ENCODE measurements at regions not wholly inside any gene's neighbourhood (a gene's known extent, or its start where the extent isn't known, plus 50 kb on each side); places are given as distances from the start of the nearest gene placed in this dataset.

- TF ChIP-seq, protein P1, sequence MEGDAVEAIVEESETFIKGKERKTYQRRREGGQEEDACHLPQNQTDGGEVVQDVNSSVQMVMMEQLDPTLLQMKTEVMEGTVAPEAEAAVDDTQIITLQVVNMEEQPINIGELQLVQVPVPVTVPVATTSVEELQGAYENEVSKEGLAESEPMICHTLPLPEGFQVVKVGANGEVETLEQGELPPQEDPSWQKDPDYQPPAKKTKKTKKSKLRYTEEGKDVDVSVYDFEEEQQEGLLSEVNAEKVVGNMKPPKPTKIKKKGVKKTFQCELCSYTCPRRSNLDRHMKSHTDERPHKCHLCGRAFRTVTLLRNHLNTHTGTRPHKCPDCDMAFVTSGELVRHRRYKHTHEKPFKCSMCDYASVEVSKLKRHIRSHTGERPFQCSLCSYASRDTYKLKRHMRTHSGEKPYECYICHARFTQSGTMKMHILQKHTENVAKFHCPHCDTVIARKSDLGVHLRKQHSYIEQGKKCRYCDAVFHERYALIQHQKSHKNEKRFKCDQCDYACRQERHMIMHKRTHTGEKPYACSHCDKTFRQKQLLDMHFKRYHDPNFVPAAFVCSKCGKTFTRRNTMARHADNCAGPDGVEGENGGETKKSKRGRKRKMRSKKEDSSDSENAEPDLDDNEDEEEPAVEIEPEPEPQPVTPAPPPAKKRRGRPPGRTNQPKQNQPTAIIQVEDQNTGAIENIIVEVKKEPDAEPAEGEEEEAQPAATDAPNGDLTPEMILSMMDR (conservative IDR thresholded peaks at IDR 0.05), result no peak
- H3K4me3 ChIP-seq (ENCODE audit: low read length), result no peak overlapping the region
- no peak overlapping the region for H3K27ac Mint-ChIP-seq
- H3K9me3 ChIP-seq (ENCODE audit: control insufficient read depth, low read length), result no peaks in the 10 kb centered on the region
- H3K27ac ChIP-seq (ENCODE audit: low read depth, low read length), result no peak overlapping the region
- H3K4me3 Mint-ChIP-seq, result no peak overlapping the region
- H3K4me1 Mint-ChIP-seq, result peaks cover 20% of the 10 kb centered on the region
- no peak for DNase-seq
- no peak overlapping the region for H3K9ac ChIP-seq (ENCODE audit: extremely low read depth, low read length, poor library complexity, severe bottlenecking)
- H3K27me3 ChIP-seq (ENCODE audit: control insufficient read depth, insufficient read depth, low read length, poor library complexity, severe bottlenecking), result no peaks in the 10 kb centered on the region
- H3K36me3 Mint-ChIP-seq (ENCODE audit: low read depth), result no peaks in the 10 kb centered on the region
- H3K36me3 ChIP-seq (ENCODE audit: control insufficient read depth, insufficient read depth, low read length), result no peaks in the 10 kb centered on the region
- peaks cover 3% of the 10 kb centered on the region for H3K4me1 ChIP-seq (ENCODE audit: control insufficient read depth, insufficient read depth, low read length)
- H3K9me3 Mint-ChIP-seq, result no peaks in the 10 kb centered on the region
- 96 to 100% methylated on average over 5 to 7 of the region's 7 CpGs for WGBS, 2 experiments (ENCODE audit: insufficient coverage in 1 of 2, insufficient read length in 1 of 2)
- no peaks in the 10 kb centered on the region for H3K27me3 Mint-ChIP-seq (ENCODE audit: insufficient read depth)
Observed at GRCh38 chr11:107217444-107217843, 199.2 kb upstream of the GUCY1A2 start.

DNA sequence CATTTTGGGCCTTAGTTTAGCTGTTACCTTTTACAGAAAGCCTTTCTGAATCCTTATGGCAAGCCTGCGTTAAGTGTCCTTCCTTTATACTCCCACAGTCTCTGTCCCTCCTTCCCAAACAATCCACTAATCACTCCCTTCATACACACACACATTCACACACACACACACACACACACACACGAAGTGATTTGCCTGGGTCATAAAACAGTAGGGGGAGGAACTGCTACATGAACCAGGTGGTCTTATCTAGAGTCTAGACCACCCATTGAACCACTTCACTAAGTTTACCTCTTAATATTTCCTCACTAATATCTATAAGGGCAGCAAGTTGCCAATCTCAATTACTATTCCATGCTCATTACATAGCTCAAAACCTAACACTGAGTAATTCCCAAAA is 196.7 kb upstream of the GUCY1A2 start:
- Histone ChIP-seq H3K27me3 (ENCODE audit: control insufficient read depth, insufficient read depth, low read length, poor library complexity, severe bottlenecking) (no peaks in the 10 kb centered on the region), H3K4me1 (ENCODE audit: control insufficient read depth, insufficient read depth, low read length) (peaks cover 3% of the 10 kb centered on the region), H3K9me3 (ENCODE audit: control insufficient read depth, low read length) (no peaks in the 10 kb centered on the region), H3K9ac (ENCODE audit: extremely low read depth, low read length, poor library complexity, severe bottlenecking) (no peak overlapping the region), H3K27ac (ENCODE audit: low read depth, low read length) (no peak overlapping the region), H3K36me3 (ENCODE audit: control insufficient read depth, insufficient read depth, low read length) (no peaks in the 10 kb centered on the region), H3K4me3 (ENCODE audit: low read length) (no peak overlapping the region)
- peaks cover 20% of the 10 kb centered on the region for H3K4me1 Mint-ChIP-seq
- 62 to 80% methylated on average over 1 to 2 of the region's 2 CpGs for whole genome bisulfite sequencing, 2 experiments (ENCODE audit: insufficient coverage in 1 of 2, insufficient read length in 1 of 2)
- H3K36me3 Mint-ChIP-seq (ENCODE audit: low read depth), result no peaks in the 10 kb centered on the region
- no peaks in the 10 kb centered on the region for H3K9me3 Mint-ChIP-seq
- H3K27ac Mint-ChIP-seq, result no peak overlapping the region
- H3K27me3 Mint-ChIP-seq (ENCODE audit: insufficient read depth), result no peaks in the 10 kb centered on the region
- TF ChIP-seq, protein P1 (conservative IDR thresholded peaks at IDR 0.05), result no peak
- H3K4me3 Mint-ChIP-seq, result no peak overlapping the region
- DNase-seq, result no peak

DNA sequence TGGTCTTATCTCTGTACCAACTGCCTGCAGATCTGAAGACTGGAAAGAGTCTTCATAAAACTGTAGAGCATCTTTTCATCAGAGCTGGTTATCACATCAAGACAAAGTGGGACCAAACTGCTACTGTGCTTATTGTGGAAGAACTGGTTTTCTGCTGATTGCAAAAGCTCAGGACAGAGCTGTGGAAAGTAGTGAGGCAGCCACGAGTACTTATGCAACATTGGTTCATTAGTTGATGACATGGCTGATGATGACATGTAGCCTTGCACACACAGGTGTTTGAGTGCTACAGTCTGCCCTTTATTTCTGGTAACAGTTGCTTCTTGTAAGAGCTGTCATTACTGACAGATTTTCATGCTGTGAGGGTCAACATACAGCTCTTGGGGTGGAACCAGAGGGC is 185.4 kb upstream of the GUCY1A2 start:
- no peaks in the 10 kb centered on the region for H3K27me3 Mint-ChIP-seq (ENCODE audit: insufficient read depth)
- H3K4me3 ChIP-seq (ENCODE audit: low read length), result no peak overlapping the region
- H3K36me3 ChIP-seq (ENCODE audit: control insufficient read depth, insufficient read depth, low read length), result no peaks in the 10 kb centered on the region
- DNase-seq, result no peak
- H3K4me3 Mint-ChIP-seq, result no peak overlapping the region
- no peak overlapping the region for H3K9ac ChIP-seq (ENCODE audit: extremely low read depth, low read length, poor library complexity, severe bottlenecking)
- WGBS, 2 experiments (ENCODE audit: insufficient coverage in 1 of 2, insufficient read length in 1 of 2), result 94 to 100% methylated on average over 1 of the region's 1 CpG
- no peak overlapping the region for H3K27ac ChIP-seq (ENCODE audit: low read depth, low read length)
- TF ChIP-seq, protein P1 (conservative IDR thresholded peaks at IDR 0.05), result no peak
- H3K9me3 Mint-ChIP-seq, result peaks cover 18% of the 10 kb centered on the region
- no peaks in the 10 kb centered on the region for H3K36me3 Mint-ChIP-seq (ENCODE audit: low read depth)
- H3K27ac Mint-ChIP-seq, result no peak overlapping the region
- H3K27me3 ChIP-seq (ENCODE audit: control insufficient read depth, insufficient read depth, low read length, poor library complexity, severe bottlenecking), result no peaks in the 10 kb centered on the region
- H3K4me1 ChIP-seq (ENCODE audit: control insufficient read depth, insufficient read depth, low read length), result peaks cover 8% of the 10 kb centered on the region
- H3K4me1 Mint-ChIP-seq, result peaks cover 9% of the 10 kb centered on the region
- peaks cover 6% of the 10 kb centered on the region for H3K9me3 ChIP-seq (ENCODE audit: control insufficient read depth, low read length)

All from endodermal cell (in vitro differentiated cells).